SK-N-SH treated with all-trans-retinoic acid at 6 μM for 48 hours (cell line): ENCODE measurements at regions not wholly inside any gene's neighbourhood (a gene's known extent, or its start where the extent isn't known, plus 50 kb on each side); places are given as distances from the start of the nearest gene placed in this dataset.

ENCODE experiments used
- ARNTL ChIP-seq: fragments of 450-650 bp; formaldehyde crosslinking; IDR thresholded peaks from 2 replicates; pipeline ENCODE4 v1.5.0; 2020; ENCODE audit warnings: low read depth, mild to moderate bottlenecking, moderate library complexity, borderline replicate concordance
- POU6F1 ChIP-seq: fragments of 250-450 bp; sonication (Bioruptor Pico); IDR thresholded peaks from 2 replicates; pipeline ENCODE4 v1.8.0; 2021; ENCODE audit warnings: low read depth, mild to moderate bottlenecking, moderate library complexity, borderline replicate concordance
- PPARA ChIP-seq: fragments of 250-450 bp; sonication (Bioruptor Pico); IDR thresholded peaks from 2 replicates; pipeline ENCODE4 v1.5.0; 2020; ENCODE audit warnings: mild to moderate bottlenecking, borderline replicate concordance
- RARB ChIP-seq: fragments of 250-450 bp; sonication (Bioruptor Pico); IDR thresholded peaks from 2 replicates; pipeline ENCODE4 v1.8.0; 2021; ENCODE audit warnings: mild to moderate bottlenecking, moderate library complexity
- TSHZ2 ChIP-seq: fragments of 250-450 bp; sonication (Bioruptor Pico); IDR thresholded peaks from 2 replicates; pipeline ENCODE4 v1.5.0; 2020; ENCODE audit warnings: mild to moderate bottlenecking, moderate library complexity
- ZFP3 ChIP-seq: fragments of 250-450 bp; sonication (Bioruptor Pico); IDR thresholded peaks from 2 replicates; pipeline ENCODE4 v1.5.0; 2020; ENCODE audit warnings: mild to moderate bottlenecking, moderate library complexity
- ZNF70 ChIP-seq: fragments of 450-650 bp; formaldehyde crosslinking; IDR thresholded peaks from 2 replicates; pipeline ENCODE4 v1.5.0; 2020; ENCODE audit warnings: mild to moderate bottlenecking, moderate library complexity

- TF ChIP-seq PPARA: no peak
- no peak for TF ChIP-seq ZFP3 (CRISPR knock-in tag)
- no peak for TF ChIP-seq ZNF70 (CRISPR knock-in tag)
- TF ChIP-seq ARNTL (CRISPR knock-in tag): no peak
- no peak for TF ChIP-seq RARB (CRISPR knock-in tag)
- no peak for TF ChIP-seq TSHZ2 (CRISPR knock-in tag)
- no peak for TF ChIP-seq POU6F1 (CRISPR knock-in tag)
These were observed 111.1 kb downstream of the DLL1 start for GRCh38 chr6:170179616-170180324.
